ENCODE measurements at regions not wholly inside any gene's neighbourhood (a gene's known extent, or its start where the extent isn't known, plus 50 kb on each side); places are given as distances from the start of the nearest gene placed in this dataset.

DNA sequence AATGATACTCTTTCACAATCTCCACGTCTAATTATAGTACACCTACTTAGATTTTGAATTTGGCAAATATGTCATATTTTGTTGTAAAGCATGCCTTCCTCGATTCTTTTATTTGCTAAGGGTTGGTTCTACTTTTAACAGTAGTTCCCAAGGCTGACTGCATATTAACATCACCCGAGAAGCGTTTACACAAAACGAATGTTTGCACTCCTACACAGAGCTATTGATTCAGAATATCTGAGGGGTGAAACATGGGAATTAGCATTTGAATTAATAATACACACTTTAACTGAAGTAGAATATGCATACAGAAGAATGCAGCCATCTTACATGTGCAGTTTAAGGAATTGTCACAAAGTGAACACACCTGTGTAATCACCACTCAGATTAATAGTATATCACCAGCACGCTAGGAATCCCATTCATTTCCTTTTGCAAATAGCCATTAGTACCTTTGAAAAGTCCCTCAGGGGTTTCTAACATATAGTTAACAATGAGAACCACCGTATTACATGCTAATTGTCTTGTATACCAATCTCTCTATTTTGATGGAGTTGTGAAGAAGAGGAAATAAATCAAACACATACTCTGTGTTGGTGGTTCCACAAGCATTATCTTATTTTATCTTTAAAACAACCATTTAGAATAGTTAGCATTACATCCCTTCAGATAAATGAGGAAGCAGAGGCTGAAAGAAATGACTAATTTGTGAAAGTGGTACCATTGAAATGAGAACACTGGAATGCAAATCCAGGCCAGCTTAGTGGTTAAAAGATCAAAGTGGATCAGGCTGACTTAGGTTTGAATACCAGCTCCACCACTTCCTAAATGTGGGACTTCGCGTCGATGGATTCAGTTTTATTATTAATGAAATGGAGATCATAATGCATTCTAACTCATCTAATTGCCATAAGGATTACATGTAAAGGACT lies 317.6 kb downstream of the HDGFL1 start:
- peaks cover 0 to under 1% (median 0%) of the 10 kb centered on the region in 4 donors for H3K4me1 ChIP-seq
- TF ChIP-seq, protein P1, sequence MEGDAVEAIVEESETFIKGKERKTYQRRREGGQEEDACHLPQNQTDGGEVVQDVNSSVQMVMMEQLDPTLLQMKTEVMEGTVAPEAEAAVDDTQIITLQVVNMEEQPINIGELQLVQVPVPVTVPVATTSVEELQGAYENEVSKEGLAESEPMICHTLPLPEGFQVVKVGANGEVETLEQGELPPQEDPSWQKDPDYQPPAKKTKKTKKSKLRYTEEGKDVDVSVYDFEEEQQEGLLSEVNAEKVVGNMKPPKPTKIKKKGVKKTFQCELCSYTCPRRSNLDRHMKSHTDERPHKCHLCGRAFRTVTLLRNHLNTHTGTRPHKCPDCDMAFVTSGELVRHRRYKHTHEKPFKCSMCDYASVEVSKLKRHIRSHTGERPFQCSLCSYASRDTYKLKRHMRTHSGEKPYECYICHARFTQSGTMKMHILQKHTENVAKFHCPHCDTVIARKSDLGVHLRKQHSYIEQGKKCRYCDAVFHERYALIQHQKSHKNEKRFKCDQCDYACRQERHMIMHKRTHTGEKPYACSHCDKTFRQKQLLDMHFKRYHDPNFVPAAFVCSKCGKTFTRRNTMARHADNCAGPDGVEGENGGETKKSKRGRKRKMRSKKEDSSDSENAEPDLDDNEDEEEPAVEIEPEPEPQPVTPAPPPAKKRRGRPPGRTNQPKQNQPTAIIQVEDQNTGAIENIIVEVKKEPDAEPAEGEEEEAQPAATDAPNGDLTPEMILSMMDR (IDR thresholded peaks at IDR 0.05), result no peak
- TF ChIP-seq POLR2A (IDR thresholded peaks at IDR 0.05), result no peak
- TF ChIP-seq EP300 (IDR thresholded peaks at IDR 0.05), result no peak
- H3K4me3 ChIP-seq, result no peak overlapping the region
- no peaks in the 10 kb centered on the region for H3K27me3 ChIP-seq
- 81 to 84% methylated on average over 10 of the region's 10 CpGs for WGBS, 2 donors
- no peaks in the 10 kb centered on the region for H3K36me3 ChIP-seq
- no peak overlapping the region for H3K27ac ChIP-seq
- no peak for DNase-seq (ENCODE audit: low spot score in 2 of 2)
- no peaks in the 10 kb centered on the region for H3K9me3 ChIP-seq

DNA sequence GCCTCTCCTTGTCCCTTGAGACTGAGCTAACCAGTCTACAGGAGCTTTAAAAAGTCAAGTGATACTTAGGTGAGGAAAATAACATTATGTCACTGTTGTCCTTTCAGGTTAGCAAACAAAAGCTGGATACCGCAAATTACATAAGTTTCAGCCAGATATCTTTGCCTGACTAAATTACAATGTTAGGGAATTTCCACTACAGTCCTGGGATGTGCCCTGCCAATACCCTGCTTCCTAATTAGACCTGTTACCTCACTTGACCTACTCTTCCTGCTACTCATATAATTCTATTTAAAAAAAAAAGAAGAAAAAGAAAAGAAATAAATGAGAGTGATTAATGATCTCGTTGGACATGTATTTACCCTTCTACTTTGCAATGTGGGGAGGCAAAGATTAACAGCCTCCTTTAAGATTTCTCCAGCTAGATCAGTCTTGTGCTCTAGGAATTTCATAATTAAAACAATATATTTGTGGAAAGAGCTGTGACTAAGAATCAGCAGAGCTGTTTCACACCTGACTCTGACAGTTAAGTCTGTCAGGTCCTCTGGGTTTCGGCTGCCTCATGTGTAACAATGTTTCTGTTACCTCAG lies 318.9 kb downstream of the HDGFL1 start:
- no peaks in the 10 kb centered on the region for H3K27me3 ChIP-seq
- no peak overlapping the region for H3K27ac ChIP-seq
- no peaks in the 10 kb centered on the region for H3K4me1 ChIP-seq
- DNase-seq (ENCODE audit: low spot score in 2 of 2), result no peak
- WGBS, 2 donors, result 66% methylated on average over 3 of the region's 3 CpGs
- H3K9me3 ChIP-seq, result no peaks in the 10 kb centered on the region
- no peak overlapping the region for H3K4me3 ChIP-seq
- no peaks in the 10 kb centered on the region for H3K36me3 ChIP-seq
- TF ChIP-seq POLR2A (IDR thresholded peaks at IDR 0.05), result no peak
- TF ChIP-seq, protein P1 (IDR thresholded peaks at IDR 0.05), result no peak
- TF ChIP-seq EP300 (IDR thresholded peaks at IDR 0.05), result no peak

DNA sequence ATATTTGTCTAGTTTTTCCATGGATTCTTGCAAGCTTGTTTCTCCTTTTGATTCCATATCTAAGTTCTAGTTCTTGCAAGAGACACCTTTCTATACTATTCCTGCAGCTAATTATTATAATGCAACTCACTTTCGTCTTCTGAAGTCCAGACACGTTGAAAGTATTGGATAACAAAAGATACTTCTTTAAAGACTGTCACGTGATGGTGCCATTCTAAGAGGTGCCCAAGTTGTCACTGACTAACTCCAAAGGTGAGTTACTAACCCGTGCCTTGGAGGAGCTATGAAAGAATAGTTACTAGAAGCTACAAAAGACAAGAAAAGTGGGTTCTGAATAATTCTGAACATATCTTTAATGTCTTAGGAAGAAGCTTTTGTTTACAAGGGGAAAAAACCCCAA lies 322.6 kb downstream of the HDGFL1 start:
- Histone ChIP-seq H3K4me1 (no peaks in the 10 kb centered on the region), H3K27me3 (no peaks in the 10 kb centered on the region), H3K36me3 (no peaks in the 10 kb centered on the region), H3K27ac (peak overlapping the region in 1 of 4 donors; percentile 67), H3K9me3 (no peaks in the 10 kb centered on the region), H3K4me3 (no peak overlapping the region)
- 89 to 95% methylated on average over 4 of the region's 4 CpGs for WGBS, 2 donors
- DNase-seq (ENCODE audit: low spot score in 2 of 2), result no peak
- no peak for TF ChIP-seq EP300 (IDR thresholded peaks at IDR 0.05)
- TF ChIP-seq POLR2A (IDR thresholded peaks at IDR 0.05), result no peak
- TF ChIP-seq, protein P1 (IDR thresholded peaks at IDR 0.05), result no peak

DNA sequence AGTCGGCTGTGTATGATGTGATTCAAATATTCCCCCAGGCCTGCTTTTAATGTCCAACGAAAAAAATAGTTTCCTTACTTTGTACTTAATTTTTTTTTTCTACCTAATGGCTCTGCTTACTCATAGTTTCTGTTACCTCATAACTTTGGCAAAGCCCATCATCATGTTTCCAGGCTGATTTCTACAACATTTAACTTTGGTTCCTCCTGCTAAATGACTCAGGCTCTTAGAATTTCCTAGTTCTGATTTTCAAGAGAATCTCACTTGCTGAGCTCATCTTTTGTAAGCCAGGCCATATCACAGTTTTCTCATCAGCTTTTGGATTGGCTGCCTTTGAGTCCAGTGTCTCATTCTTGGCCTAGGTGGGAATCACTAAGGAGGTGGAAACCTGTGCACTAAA lies 323.1 kb downstream of the HDGFL1 start:
- no peak overlapping the region for H3K4me3 ChIP-seq
- no peaks in the 10 kb centered on the region for H3K4me1 ChIP-seq
- peak overlapping the region in 2 of 4 donors; percentile 32 to 67 for H3K27ac ChIP-seq
- no peaks in the 10 kb centered on the region for H3K9me3 ChIP-seq
- 30 to 44% methylated on average over 2 of the region's 2 CpGs for WGBS, 2 donors
- TF ChIP-seq POLR2A (IDR thresholded peaks at IDR 0.05), result no peak
- peak in 1 of 2 donors; percentile 78 for TF ChIP-seq EP300 (IDR thresholded peaks at IDR 0.05)
- peak in 1 of 2 donors; percentile 49 for DNase-seq (ENCODE audit: low spot score in 2 of 2)
- H3K27me3 ChIP-seq, result no peaks in the 10 kb centered on the region
- no peaks in the 10 kb centered on the region for H3K36me3 ChIP-seq

DNA sequence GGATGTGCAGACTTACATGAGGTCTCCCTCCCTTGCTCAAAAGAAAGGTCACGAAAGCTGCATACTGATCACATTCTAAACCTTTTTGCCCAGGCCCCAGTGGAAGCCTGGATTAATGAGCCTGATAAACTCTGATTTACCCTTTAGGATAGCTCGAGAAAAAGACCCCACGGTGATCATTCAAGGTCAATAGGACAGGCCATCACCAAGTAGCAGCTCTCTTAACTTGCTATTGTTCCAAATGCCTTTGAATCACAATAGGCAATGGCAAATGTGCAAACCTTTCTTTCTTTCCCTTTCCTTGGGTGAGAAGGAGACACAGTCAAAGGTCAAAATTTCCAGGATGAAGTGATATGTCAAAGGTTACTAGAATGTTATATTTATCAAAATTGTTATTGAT lies 327.3 kb downstream of the HDGFL1 start:
- DNase-seq (ENCODE audit: low spot score in 2 of 2), result no peak
- Histone ChIP-seq H3K27ac (no peak overlapping the region), H3K36me3 (no peaks in the 10 kb centered on the region), H3K4me1 (no peaks in the 10 kb centered on the region), H3K27me3 (no peaks in the 10 kb centered on the region), H3K9me3 (no peaks in the 10 kb centered on the region), H3K4me3 (no peak overlapping the region)
- 61 to 73% methylated on average over 3 of the region's 3 CpGs for WGBS, 2 donors
- TF ChIP-seq, protein P1 (IDR thresholded peaks at IDR 0.05), result no peak
- TF ChIP-seq EP300 (IDR thresholded peaks at IDR 0.05) (no peak), POLR2A (IDR thresholded peaks at IDR 0.05) (no peak)

Measured in tibial nerve (tissue), 4 donors.